Astrocyte (in vitro differentiated cells and primary cell): ENCODE measurements at regions not wholly inside any gene's neighbourhood (a gene's known extent, or its start where the extent isn't known, plus 50 kb on each side); places are given as distances from the start of the nearest gene placed in this dataset.

Experiments used
- CTCF ChIP-seq: IDR thresholded peaks from 2 replicates; pipeline ENCODE4 v1.5.1; 2011; ENCODE audit warnings: low read depth, mild to moderate bottlenecking, inconsistent platforms, low read length, moderate library complexity; ENCODE audit not compliant: insufficient read depth
- EZH2 ChIP-seq: IDR thresholded peaks from 2 replicates; pipeline ENCODE4 v1.6.1; 2012; ENCODE audit warnings: mild to moderate bottlenecking, low read length, inconsistent platforms; ENCODE audit not compliant: insufficient read depth

- TF ChIP-seq CTCF (no peak), EZH2 (no peak)
Measured at GRCh38 chr11:7160814-7161489, 72.2 kb downstream of the RBMXL2 start.
